GM23248 (cell line): ENCODE measurements at regions not wholly inside any gene's neighbourhood (a gene's known extent, or its start where the extent isn't known, plus 50 kb on each side); places are given as distances from the start of the nearest gene placed in this dataset.

Experiments
- DNase-seq: peaks from one replicate; pipeline ENCODE4 v3.0.0-alpha.2; 2015
- H2AFZ ChIP-seq: fragments of 200-600 bp; sonication (generic); 2 replicates; pipeline ENCODE4 v1.6.1; 2016; ENCODE audit warnings: antibody characterized with exemption
- H3F3A ChIP-seq: fragments of 200-600 bp; sonication (generic); 2 replicates; pipeline ENCODE4 v1.6.1; 2016; ENCODE audit warnings: mild to moderate bottlenecking, antibody characterized with exemption, mixed run types; ENCODE audit not compliant: insufficient read depth
- H3K27ac ChIP-seq: fragments of 200-600 bp; sonication (generic); 2 replicates; pipeline ENCODE4 v1.5.1; 2016; ENCODE audit warnings: mild to moderate bottlenecking
- H3K27me3 ChIP-seq: fragments of 200-600 bp; sonication (generic); replicated peaks from 2 replicates; pipeline ENCODE4 v1.6.1; 2016; ENCODE audit warnings: mild to moderate bottlenecking; ENCODE audit not compliant: insufficient read depth
- H3K36me3 ChIP-seq: fragments of 200-600 bp; sonication (generic); 2 replicates; pipeline ENCODE4 v1.6.1; 2016; ENCODE audit warnings: low read depth, mild to moderate bottlenecking
- H3K4me1 ChIP-seq: fragments of 200-600 bp; sonication (generic); 2 replicates; pipeline ENCODE4 v1.6.1; 2016; ENCODE audit warnings: mild to moderate bottlenecking; ENCODE audit not compliant: insufficient read depth
- H3K4me2 ChIP-seq: fragments of 200-600 bp; sonication (generic); one replicate; pipeline ENCODE4 v1.6.1; 2016; ENCODE audit warnings: mild to moderate bottlenecking; ENCODE audit not compliant: unreplicated experiment
- H3K4me3 ChIP-seq: fragments of 200-600 bp; sonication (generic); 2 replicates; pipeline ENCODE4 v1.5.1; 2016; ENCODE audit warnings: mild to moderate bottlenecking
- H3K79me2 ChIP-seq: fragments of 200-600 bp; sonication (generic); 2 replicates; pipeline ENCODE4 v1.6.1; 2016; ENCODE audit warnings: mild to moderate bottlenecking; ENCODE audit not compliant: insufficient read depth
- H3K9ac ChIP-seq: fragments of 200-600 bp; sonication (generic); 2 replicates; pipeline ENCODE4 v1.6.1; 2016; ENCODE audit warnings: mild to moderate bottlenecking
- H3K9me2 ChIP-seq: fragments of 200-600 bp; sonication (generic); 2 replicates; pipeline ENCODE4 v1.6.1; 2016; ENCODE audit warnings: mixed run types, mild to moderate bottlenecking, moderate library complexity; ENCODE audit not compliant: insufficient read depth
- H3K9me3 ChIP-seq: fragments of 200-600 bp; sonication (generic); one replicate; pipeline ENCODE4 v1.6.1; 2017; ENCODE audit warnings: low read depth
- H4K20me1 ChIP-seq: fragments of 200-600 bp; sonication (generic); 2 replicates; pipeline ENCODE4 v1.6.0; 2016; ENCODE audit not compliant: insufficient read depth
- EZH2 ChIP-seq: fragments of 200-600 bp; sonication (generic); IDR thresholded peaks from 2 replicates; pipeline ENCODE4 v1.6.1; 2018; ENCODE audit warnings: antibody characterized with exemption, mild to moderate bottlenecking; ENCODE audit not compliant: insufficient read depth, poor library complexity, severe bottlenecking
- EZH2phosphoT487 ChIP-seq: fragments of 200-600 bp; sonication (generic); IDR thresholded peaks from 2 replicates; pipeline ENCODE4 v1.6.1; 2018; ENCODE audit warnings: antibody characterized with exemption, moderate library complexity, mild to moderate bottlenecking, low read depth; ENCODE audit not compliant: insufficient read depth
- WGBS, 2 experiments: methylation state at CpG; one replicate each; pipeline ENCODE4 v1.1.6; 2015 to 2017; ENCODE audit warnings: low lambda C conversion rate in 2 of 2, low coverage in 1 of 2; ENCODE audit errors: missing lambda C conversion rate in 2 of 2; 5-methylcytosine and 5-hydroxymethylcytosine counted together
- in situ Hi-C: fragments of 300-500 bp; cut with MboI; formaldehyde crosslinking; loops from 2 replicates; pipeline ENCODE4 v1.15.0; 2020

DNA sequence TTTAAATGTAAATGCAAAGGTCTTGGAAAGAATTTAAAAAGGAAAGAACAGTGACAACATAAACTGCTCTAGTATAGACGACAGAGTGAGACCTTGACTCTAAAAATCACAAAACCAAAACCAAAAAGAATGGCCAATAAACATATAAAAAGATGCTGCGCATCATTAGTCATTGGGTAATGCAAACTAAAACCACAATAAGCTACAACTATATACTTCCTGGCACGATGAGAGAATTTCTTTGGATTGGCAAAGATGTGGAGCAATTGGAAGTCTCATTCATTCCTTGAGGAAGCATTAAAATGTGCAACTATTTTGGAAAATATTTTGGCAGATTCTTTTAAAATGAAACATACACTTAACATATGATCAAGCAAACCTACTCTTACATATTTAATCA, 98.7 kb upstream of the ZPLD1 start:
- Histone ChIP-seq H3K9me3 (no peaks in the 10 kb centered on the region), H3F3A (no peaks in the 10 kb centered on the region), H3K79me2 (no peaks in the 10 kb centered on the region), H3K4me1 (no peaks in the 10 kb centered on the region), H2AFZ (no peak overlapping the region), H4K20me1 (no peaks in the 10 kb centered on the region), H3K9ac (no peak overlapping the region), H3K36me3 (no peaks in the 10 kb centered on the region), H3K4me3 (no peak overlapping the region), H3K4me2 (no peak overlapping the region), H3K27ac (no peak overlapping the region), H3K9me2 (no peaks in the 10 kb centered on the region), H3K27me3 (no peaks in the 10 kb centered on the region)
- in situ Hi-C loops, result no loop called here
- TF ChIP-seq EZH2phosphoT487 (no peak), EZH2 (no peak)
- no peak for DNase-seq
- WGBS, 2 experiments, result 35 to 39% methylated on average over 3 of the region's 3 CpGs

DNA sequence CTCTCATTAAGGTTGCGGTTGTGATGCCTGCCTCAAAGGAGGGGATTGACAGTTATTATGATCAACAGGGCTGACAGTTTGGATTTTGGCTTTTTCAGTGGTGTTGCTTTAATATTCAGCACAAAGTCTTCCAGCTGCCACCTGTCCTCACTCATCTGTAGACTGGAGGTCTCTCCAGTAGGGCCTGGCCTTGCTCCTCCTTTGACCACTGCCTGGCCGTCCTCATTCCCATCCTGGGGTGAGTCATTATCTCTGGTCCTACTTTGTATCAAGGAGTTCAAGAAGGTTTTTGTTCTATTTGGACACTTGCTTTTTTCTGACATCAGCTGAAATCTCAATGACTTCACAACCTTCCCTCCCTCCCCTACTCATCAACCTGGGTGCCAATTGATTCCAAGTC, 95.1 kb upstream of the ZPLD1 start:
- no peak overlapping the region for H2AFZ ChIP-seq
- no peak overlapping the region for H3K9ac ChIP-seq
- DNase-seq, result no peak
- H3K9me3 ChIP-seq, result no peaks in the 10 kb centered on the region
- H3K4me2 ChIP-seq, result no peak overlapping the region
- H3K27me3 ChIP-seq, result no peaks in the 10 kb centered on the region
- no peaks in the 10 kb centered on the region for H4K20me1 ChIP-seq
- no peaks in the 10 kb centered on the region for H3K9me2 ChIP-seq
- no peaks in the 10 kb centered on the region for H3K4me1 ChIP-seq
- H3F3A ChIP-seq, result no peaks in the 10 kb centered on the region
- WGBS, 2 experiments, result 73 to 77% methylated on average over 2 of the region's 2 CpGs
- TF ChIP-seq EZH2 (no peak), EZH2phosphoT487 (no peak)
- no peak overlapping the region for H3K27ac ChIP-seq
- in situ Hi-C loops, result no loop called here
- no peaks in the 10 kb centered on the region for H3K79me2 ChIP-seq
- H3K36me3 ChIP-seq, result no peaks in the 10 kb centered on the region
- no peak overlapping the region for H3K4me3 ChIP-seq

DNA sequence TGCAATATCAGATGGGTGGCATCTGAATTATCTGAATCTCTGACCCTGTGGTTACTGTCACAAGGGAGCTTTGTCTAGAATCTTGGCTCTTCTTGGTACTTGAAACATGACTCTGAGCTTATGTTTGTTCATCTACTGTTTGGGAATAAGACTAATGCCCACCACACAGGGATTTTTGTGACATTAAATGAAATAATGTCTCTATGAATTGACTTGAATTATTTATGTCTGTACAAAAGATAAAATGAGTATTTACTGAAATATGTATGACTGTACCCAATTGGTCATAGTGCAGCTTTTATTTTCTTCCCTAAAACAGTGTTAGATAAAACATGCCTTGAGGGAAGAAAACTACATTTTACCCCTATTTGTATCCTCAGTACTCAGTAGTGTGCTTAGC, 87.9 kb upstream of the ZPLD1 start:
- in situ Hi-C loops, result no loop called here
- Histone ChIP-seq H3K4me1 (no peaks in the 10 kb centered on the region), H3K9ac (no peak overlapping the region), H3K79me2 (no peaks in the 10 kb centered on the region), H4K20me1 (no peaks in the 10 kb centered on the region), H3K4me2 (no peak overlapping the region), H3K27me3 (no peaks in the 10 kb centered on the region), H3K4me3 (no peak overlapping the region), H3K9me2 (no peaks in the 10 kb centered on the region), H3F3A (no peaks in the 10 kb centered on the region), H3K36me3 (no peaks in the 10 kb centered on the region), H3K27ac (no peak overlapping the region), H3K9me3 (no peaks in the 10 kb centered on the region), H2AFZ (no peak overlapping the region)
- no peak for DNase-seq
- TF ChIP-seq EZH2phosphoT487 (no peak), EZH2 (no peak)

DNA sequence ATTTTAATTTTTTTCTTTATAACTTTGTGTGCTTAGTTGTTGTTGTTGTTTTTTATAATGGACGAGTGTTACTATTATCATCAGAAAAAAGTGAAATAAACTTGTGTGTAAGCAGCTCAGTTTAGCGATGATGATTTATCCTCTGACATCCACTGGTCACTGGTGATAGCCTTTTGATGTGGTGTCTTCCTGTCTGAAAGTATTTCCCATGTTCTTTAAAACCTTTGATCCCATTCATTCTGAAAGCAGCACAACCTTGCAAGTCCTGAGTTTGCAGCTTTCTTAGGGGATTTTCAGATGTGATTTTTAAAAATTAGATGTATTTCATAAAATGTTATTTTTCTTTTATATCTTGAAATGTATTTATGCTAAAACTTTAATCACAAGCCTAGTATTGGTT, 85.9 kb upstream of the ZPLD1 start:
- H3K9me2 ChIP-seq, result no peaks in the 10 kb centered on the region
- no peaks in the 10 kb centered on the region for H3K36me3 ChIP-seq
- no peaks in the 10 kb centered on the region for H3K27me3 ChIP-seq
- no peak overlapping the region for H2AFZ ChIP-seq
- DNase-seq, result no peak
- no peaks in the 10 kb centered on the region for H3K4me1 ChIP-seq
- H3K27ac ChIP-seq, result no peak overlapping the region
- TF ChIP-seq EZH2phosphoT487, result no peak
- no peak for TF ChIP-seq EZH2
- no peaks in the 10 kb centered on the region for H3K79me2 ChIP-seq
- no peaks in the 10 kb centered on the region for H3K9me3 ChIP-seq
- no peaks in the 10 kb centered on the region for H4K20me1 ChIP-seq
- no peak overlapping the region for H3K4me2 ChIP-seq
- no peak overlapping the region for H3K4me3 ChIP-seq
- in situ Hi-C loops, result no loop called here
- 4 to 6% methylated on average over 2 of the region's 2 CpGs for WGBS, 2 experiments
- no peak overlapping the region for H3K9ac ChIP-seq
- H3F3A ChIP-seq, result no peaks in the 10 kb centered on the region

DNA sequence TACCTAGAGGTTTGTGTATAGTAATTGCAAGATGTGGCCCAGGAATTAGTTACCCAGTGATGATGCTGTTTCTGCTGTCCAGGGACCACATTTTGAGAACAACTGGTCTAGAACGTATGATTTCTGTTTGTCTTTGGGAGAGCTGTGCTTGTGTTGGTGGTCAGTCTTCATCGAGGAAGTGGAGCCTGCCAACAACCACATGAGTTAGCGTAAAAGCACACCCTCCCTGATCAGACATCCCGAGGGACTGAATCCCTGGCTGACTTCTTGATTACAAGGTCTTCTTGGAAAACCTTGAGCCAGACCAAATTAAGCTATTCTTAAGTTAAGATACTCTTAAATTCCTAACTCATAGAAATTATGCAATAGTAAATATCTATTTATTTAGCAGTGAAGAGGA, 81.7 kb upstream of the ZPLD1 start:
- in situ Hi-C loops, result no loop called here
- Histone ChIP-seq H3K36me3 (no peaks in the 10 kb centered on the region), H3K9me3 (no peaks in the 10 kb centered on the region), H3K4me2 (no peak overlapping the region), H2AFZ (no peak overlapping the region), H3K4me3 (no peak overlapping the region), H3K4me1 (no peaks in the 10 kb centered on the region), H3F3A (no peaks in the 10 kb centered on the region), H3K27me3 (no peaks in the 10 kb centered on the region), H3K79me2 (no peaks in the 10 kb centered on the region), H3K27ac (no peak overlapping the region), H4K20me1 (no peaks in the 10 kb centered on the region), H3K9me2 (no peaks in the 10 kb centered on the region), H3K9ac (no peak overlapping the region)
- no peak for DNase-seq
- TF ChIP-seq EZH2, result no peak
- no peak for TF ChIP-seq EZH2phosphoT487
- 38 to 46% methylated on average over 4 of the region's 4 CpGs for WGBS, 2 experiments
